ENCODE measurements at regions not wholly inside any gene's neighbourhood (a gene's known extent, or its start where the extent isn't known, plus 50 kb on each side); places are given as distances from the start of the nearest gene placed in this dataset.
"Not testable (repeated sequence)": the region's sequence is repeated elsewhere in the genome, so short reads cannot be mapped to it uniquely, and the experiment has no call there.

DNA sequence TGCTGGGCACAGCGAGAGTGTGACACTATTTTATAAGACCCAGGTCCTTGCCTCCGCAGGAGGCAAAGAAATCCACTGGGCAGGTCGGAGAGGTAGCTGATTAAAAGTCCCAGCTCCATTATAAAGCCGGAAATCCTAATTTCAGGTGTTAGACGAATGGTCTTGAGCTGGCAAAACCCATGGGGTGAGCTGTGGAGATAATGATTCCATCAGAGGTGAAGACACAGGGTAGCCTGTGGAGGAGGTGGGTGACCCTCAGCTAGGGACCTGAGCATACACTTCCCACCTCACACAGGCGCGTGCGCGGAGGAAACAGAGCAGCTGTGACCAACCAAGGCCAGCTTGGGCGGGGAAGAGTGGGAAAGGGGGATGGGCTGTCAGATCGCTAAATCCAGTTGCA lies 201.7 kb upstream of the CXCR4 start:
- DNase-seq, result no peak

DNA sequence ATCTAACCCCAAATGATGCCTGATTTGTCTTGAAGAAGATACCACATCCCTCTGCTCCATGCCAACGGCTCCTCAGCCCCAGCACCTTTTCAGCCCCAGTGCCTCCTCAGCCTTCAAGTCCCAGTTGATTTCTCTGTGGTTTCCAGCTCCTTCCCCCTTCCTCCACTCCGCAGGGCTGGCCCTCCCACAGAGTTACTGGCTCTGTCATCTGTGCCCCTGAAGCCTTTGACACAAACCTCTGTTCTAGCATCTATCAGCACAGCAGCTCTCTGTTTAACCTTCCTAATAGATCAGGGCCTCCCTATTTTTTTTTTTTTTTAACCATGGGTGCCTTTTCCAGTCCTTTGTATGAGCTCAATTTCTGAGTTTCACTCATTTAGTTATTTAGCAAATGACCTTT lies 201.3 kb upstream of the CXCR4 start:
- DNase-seq, result no peak

DNA sequence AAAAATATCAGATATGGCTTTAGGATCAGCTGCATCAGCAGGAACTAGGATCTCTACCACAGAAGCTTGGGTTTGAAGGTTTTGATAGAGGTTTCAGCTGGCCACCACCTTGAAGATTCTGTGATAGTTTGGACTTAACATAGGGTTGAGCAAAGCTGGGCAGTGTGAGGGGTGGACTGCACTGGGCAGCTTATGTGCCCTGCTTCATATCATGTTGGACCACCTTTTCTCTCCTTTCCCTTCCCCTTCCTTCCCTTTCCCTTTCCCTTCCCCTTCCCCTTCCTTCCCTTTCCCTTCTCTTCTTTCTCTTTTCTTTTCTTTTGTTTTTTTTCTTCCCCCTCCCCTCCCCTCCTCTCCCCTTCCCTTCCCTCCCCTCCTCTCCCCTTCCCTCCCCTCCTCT lies 196.3 kb upstream of the CXCR4 start:
- DNase-seq, result no peak

DNA sequence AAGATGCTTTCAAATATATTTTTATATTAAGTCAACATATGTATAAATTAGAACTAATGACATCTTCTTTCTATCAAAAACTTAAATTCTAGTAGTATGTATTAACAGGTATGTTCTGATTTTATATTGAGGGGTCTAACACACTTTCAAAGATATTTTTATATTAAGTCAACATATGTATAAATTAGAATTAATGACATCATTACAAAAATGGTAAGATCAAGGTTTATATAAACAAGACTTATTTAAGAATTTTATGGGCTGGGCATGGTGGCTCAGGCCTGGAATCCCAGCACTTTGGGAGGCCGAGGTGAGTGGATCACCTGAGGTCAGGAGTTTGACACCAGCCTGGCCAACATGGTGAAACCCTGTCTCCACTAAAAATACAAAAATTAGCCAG lies 194.6 kb upstream of the CXCR4 start:
- DNase-seq, result not testable (repeated sequence)

DNA sequence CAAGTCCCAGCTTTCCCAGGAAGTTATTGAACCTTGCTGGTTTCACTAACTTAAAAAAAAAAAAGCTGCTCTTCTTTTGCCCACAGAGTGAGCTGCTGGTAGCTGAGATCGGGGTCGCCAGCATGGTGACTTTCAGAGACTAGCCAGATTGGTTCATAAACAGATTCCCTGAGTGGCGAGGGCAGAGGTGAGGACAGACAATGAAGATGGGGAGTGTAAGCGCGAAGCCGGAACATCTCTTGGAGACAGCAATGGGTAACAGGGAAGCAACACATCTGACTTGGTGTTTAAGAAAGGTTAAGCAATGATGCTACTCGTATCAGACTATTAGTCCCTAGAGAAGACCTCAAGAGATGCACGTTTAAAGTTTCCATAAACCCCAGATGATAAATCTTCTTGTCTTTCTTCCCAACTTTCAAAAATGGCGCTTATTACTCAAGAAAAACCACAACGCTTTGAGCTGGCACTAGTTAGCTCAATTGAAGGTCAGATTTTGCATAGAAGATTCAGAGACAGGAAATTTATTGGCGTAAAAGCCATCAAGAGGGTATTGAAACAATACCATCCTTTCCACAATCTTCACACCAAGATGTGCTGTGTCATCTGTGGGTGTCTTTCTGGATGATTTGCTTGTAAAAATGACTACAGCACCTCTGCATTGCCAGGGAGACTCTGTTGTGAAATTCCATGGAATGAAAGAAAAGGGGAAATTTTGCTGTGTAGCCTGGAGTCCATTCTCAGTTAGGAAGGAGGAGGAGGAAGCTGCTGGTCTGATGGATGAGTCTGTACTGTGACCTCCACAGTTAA lies 193.1 kb upstream of the CXCR4 start:
- DNase-seq, result no peak

DNA sequence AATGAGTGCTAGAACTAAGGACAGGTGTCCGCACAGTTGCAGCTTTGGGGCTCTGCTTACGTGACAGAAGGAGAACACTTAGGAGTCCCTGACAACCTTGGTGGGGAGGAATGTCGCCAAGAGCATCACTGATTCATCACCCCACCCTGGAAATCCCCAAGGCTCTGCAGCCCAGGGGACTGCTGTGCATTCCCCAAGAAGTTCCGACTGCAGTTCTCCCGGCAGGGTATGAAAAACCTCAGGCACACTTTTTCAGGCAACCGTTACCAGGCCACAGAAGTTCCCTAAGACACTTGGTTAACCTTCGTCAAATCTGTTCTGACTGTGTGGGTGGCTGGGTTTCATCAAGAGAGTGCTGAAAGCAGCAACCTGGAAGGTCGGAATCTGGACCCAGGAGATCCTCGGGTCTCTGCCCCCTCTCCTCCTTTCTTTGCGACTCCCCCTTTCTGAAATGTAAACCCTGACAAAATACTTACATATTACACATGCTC lies 192.1 kb upstream of the CXCR4 start:
- no peak for DNase-seq

DNA sequence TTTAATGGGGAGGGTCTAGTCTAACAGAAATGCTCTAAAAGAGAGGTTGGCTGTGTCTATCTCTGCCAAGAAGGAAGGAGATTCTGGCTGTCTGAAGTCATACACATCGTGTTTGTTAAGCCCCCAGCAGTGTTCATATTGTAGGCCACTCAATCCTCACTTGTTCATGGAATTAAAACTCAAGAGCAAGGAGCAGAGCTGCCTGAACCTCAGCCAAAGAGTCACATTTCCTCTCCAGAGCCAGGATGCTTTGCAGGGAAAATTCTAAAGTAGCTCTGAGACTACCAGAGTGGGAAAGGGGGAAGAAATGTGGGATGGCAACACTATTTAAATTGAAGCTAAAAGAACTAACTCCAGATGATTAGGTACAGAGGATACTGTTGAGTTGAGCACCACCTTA lies 190.7 kb upstream of the CXCR4 start:
- DNase-seq, result no peak

DNA sequence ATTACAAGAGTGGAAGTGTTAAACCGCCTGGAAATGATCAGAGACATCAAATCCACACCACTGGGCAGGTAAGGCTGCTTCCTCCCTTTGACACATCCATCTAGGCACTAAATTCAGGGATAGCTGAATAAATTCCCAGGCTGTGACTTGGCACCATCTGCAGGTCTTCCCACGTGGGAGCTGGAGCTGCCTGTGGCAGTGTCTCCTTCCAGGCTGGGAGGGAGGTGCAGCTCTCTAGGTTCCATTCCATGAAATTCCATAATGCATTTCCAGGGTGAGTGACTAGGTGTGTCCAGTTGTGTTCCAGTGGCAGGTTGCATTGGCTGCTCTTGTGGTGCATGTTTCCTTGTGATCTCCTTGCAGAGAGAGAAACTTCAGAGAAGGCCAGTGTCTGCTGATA lies 188.9 kb upstream of the CXCR4 start:
- no peak for DNase-seq

DNA sequence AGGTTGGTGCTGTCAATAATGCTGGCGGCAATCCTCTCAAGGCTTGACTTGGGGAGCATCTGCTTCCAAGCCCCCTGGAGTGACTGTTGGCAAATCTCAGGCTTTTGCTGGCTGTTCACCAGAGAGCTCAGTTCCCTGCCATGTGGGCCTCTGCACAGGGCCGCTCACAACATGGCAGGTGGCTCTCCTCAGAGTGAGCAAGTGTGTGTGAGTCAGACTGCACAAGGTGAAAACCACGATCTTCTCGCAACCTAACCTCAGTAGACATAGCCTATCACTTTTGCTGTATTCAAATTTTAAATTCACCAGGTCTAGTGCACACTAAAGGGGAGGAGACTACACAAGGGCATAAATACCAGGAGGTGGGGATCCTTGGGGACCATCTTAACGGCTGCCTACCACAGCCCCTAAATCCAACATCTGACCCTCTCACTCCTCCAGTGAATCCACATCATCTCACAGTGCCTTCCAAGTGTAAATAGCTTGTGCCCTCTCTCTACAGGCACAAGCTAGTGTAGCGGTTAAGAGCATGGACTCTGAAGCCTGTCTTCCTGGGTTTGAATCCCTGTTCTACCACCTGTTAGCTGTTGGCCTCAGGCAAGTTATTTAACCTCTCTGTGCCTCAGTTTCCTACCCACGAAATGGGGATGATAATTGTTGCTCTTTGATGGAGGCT lies 187.7 kb upstream of the CXCR4 start:
- DNase-seq, result peak; percentile 24

DNA sequence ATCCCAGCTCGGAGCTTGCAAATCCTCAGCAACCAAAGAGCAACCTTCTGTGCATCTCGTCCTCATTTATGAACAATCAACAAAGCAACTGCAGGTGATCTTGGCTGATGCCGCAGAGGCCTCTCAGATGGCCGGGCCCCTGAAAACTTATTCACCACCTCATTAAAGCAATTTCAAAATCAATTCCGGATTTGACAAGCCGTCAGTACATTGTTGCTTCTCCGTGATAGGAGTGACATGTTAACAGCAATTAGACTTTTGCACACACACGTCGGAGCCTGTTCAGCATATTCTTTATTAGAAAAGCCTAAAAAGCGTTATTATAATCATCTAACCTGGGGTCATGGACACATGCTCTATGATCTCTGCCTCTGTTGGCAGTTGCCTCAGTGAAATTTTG lies 183.1 kb upstream of the CXCR4 start:
- DNase-seq, result no peak

DNA sequence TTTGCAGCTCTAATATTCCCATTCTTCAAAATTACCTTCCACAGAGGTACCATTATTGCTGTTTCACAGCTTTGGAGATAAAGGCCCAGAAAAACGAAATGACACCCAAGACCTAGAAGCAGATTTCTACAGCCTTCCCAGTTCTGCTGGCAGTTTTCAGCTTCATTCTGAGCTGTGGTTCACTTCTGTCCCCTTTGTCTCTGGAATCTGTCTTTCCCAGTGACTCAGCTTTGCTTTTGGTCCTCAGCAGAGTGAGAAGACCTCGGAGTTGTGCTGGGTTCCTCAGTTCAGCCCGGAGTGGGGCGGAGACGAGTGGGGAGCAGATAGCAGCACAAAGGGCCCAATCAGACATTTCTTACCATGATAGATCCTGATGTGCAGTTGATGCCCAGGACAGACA lies 180.7 kb upstream of the CXCR4 start:
- DNase-seq, result no peak

DNA sequence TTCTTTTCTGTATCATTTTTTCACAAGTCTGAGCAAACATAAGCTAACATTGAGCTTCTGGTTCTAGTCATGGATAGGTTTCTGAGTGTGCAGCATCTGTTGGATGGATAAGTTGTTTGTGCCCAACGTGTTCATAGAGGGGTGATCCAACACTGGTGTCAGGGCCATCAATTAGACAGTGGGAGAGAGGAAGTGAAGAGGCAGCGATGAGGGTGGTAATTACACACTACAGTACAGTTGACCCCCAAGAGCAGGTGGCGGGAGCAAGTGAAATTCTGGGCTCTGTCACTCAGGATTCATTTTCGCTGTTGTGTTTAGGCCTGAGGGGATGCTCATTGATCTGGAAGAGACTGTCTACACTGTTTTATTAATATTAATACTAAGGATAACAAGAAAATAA lies 180.0 kb upstream of the CXCR4 start:
- no peak for DNase-seq

DNA sequence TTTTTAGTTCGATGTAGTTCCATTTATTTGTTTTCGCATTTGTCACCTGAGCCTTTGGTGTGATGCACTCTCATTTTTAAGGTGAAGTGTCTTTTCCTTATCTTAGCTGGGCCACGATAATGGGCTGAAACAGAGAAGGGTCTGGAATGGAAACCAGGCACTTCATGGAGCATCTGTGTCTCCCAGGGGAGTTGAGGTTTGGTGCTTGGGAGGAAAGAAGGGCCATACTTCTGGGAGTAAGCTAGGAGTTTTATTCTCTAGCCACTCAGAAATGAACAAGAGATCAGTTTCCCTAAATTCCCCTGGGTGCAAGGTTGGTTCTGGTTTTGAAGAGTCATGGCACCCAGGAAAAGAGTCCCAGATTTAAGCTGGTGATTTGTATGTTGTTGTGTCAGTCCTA lies 179.4 kb upstream of the CXCR4 start:
- no peak for DNase-seq

DNA sequence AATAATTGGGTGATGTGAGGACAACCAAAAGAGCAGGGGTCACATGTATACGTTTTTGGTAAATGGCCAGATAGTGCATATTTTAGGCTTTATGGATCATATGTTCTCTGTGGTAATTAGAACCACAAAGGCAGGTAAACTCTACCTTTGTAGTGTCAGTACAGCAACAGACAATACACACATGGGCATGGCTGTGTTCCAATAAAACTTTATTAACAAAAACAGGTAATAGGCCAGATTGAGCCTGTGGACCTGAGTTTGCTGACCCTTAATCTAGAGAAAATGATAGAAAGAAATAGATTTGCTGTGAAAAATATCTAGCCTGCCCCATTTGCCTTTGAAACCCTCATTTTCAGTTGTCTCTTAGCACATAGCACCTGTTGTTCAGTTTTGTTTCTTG lies 177.2 kb upstream of the CXCR4 start:
- no peak for DNase-seq

DNA sequence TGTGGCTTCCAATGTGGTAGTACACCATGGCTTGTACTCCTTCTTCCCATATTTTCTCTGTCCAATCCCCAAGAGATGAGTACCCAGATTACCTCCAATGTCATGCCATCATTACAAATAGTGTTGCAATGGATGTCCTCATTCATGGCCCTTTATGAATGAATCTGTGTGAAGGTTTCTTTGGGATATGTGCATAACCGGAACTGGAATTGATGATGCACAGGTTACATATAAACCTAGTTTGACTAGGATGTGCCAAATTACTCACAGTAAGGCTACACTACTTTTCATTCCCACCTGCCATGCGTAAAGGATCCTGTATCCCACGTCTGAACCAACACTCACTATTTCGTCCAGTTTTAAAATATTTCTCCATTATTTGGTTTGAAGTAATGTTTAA lies 173.9 kb upstream of the CXCR4 start:
- no peak for DNase-seq

DNA sequence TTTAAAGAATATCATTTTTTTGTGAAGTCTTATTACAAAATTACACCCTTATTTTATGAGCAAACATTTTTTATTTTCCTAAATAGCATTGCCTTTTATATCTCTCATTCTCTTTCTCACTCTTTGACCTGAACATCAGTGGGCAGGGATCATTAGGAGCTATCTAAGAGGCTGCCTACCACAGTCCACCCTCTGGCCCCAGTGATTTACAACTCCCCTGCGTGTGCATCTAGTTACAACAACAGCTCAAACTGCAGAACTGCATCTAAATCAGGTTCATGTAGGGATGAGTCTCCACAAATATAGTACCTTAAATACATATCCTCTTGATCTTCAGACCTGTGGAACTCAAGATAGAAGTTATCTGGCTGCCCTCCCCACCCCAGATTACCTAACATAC lies 172.4 kb upstream of the CXCR4 start:
- DNase-seq, result no peak

DNA sequence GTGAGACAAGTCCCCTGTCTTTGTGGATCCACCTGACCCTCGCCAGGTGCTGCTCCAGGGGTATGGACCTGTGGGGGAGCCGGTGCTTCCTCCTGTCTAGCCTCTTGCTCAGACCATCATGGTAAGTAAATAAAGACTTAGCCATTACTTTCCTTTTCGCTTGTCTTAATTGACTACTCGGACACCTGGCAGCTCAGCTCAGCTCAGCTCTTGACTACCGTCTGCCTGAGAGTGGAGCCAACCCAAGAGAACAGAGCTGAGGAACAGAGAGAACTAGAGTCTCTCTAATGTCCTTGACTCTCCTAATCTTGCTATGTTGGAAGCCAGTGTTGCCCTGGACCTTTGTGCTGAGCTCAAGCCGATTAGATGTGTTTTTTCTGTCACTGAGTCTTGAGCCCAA lies 170.3 kb upstream of the CXCR4 start:
- DNase-seq, result no peak

DNA sequence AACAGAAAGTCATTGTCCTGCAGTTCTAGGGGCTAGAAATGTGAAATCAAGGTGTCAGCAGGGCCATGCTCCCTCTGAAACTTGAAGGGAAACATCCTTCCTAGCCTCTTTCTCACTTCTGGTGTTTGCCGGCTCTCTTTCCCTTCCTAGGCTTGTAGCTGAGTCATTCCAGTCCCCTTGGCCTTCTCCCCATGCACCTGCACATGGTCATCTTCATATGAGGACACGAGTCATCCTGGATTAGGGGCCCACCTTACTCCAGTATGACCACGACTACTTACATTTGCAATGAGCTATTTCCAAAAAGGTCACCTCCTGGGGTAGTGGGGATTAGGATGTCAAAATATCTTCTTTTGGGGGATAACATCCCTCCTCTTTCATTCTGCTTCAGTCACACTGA lies 168.5 kb upstream of the CXCR4 start:
- no peak for DNase-seq

DNA sequence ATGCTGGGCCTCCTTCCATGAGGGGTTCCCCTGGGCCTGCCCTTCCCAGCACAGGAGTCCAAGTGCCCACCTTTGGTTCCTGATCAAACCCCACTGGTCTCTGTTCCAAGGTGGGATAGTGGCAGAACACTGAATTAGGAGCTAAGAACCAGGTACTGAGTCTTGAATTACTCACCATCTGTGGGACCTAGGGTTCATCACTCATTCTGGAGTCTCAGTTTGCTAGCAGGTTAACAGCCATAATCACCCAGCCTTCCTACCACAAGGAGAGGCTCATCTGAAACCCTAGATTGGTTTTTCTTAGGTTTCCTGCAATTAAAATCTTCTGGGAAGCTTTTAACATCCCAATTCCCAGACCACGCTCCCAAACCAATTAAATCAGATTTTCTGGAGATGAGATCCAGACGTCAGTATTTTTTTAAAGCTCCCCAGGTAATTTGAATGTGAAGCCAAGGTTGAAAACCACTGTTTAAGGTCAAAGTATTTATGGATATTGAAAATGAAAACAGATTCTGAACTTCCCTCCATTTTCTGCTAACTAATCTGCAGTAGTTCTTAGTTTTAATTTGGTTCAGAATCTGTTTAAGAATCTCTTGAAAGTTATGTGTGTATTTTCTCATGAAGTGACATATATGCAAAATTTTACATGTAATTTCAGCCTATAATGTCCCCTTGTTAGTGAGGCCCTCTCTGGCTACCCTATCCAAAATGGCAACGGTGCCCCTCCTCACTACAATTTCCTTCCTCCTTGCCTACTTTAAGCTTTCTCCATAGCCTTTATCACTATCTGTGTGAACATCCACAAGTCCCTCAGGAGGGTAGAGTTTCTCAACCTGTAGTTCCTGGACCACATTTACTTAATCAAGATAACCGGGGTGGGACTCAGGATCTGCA lies 166.5 kb upstream of the CXCR4 start:
- DNase-seq, result no peak

DNA sequence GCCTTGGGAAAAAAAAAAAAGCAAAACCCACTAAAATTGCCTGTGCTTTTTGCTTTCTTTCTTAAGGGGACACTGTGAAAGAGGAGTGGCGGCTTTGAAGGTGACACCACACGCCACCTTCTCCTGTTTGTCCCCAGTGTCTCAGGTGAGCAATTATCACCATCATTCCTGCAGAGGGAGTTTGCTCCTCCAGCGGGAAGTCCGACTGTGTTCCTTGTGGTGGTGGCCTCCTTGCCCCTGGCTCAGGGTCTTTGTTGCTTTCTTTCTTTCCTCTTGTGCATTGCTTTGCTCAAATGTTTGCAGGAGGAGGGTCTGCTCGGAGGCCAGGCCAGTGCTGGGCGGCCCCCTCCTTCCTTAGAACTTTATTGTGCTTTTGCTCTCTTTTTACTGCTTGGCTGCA lies 164.3 kb upstream of the CXCR4 start:
- no peak for DNase-seq

DNA sequence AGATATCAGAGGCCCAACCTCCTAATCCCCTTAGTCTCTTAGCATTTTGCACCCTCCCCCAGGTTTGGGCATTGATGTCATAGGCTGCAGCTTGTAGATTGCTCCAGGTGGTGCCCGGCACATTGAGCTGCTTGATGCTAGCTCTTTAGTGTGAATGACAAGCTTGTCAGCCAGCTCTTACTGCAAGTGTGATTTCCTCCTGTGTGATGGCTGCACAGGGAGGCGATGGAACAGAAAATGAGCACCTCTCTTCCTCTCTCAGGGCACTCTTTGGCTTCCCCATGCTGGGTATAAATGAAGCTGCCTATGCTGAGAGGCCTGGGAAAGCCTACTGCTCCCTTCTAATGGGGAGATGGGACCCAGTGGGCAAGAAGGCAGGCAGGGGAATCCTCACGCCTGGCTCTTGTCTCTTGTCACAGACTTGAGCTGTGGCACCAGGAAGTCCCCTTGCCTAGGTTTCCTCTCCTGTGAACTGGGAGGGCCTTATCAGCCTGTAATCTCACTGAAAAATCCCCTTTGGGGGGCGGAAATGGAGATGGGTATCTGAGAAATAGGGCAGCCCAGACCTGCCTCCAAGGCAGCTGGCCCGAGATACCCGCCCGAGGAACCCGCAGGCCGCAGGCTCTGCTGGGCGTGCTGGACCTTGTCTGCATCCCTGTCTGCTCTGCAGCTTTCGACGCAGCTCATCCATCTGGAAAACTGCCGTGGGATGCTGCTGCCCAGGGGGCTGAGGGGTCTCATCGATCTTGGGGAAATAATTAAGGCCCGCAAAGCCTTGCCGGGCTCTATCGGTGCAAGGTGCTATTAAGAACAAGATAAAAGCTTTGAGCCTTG lies 163.5 kb upstream of the CXCR4 start:
- DNase-seq, result peak; percentile 18

DNA sequence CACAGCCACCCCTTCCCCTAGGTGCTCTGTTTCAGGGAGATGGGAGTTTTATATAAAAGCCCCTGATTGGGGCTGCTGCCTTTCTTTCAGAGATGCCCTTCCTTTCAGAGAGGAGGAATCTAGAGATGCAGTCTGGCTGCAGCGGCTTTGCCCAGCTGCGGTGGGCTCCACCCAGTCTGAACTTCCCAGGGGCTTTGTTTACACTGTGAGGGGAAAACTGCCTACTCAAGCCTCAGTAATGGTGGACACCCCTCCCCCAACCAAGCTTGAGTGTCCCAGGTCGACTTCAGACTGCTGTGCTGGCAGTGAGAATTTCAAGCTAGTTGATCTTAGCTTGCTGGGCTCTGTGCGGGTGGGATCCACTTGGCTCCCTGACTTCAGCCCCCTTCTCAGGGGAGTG lies 148.4 kb upstream of the CXCR4 start:
- DNase-seq, result not testable (repeated sequence)

DNA sequence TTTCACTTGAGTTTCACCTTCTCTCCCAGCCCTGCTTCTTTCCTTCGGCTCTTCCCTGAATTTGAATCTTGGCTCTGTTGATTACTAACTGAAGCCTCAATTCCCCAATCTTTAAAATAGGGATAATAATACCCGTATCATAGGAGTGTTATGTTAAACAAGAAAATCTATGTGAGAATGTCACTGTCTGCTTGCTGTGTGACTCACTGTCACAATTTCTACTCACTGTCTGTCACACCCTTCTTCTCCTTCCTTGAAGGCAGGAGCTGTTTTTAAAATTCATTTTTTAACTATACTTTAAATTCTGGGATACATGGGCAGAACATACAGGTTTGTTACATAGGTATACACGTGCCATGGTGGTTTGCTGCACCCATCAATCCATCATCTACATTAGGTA lies 141.6 kb upstream of the CXCR4 start:
- DNase-seq, result no peak
